Panc1 (cell line): ENCODE measurements at regions not wholly inside any gene's neighbourhood (a gene's known extent, or its start where the extent isn't known, plus 50 kb on each side); places are given as distances from the start of the nearest gene placed in this dataset.

ENCODE experiments used
- CTCF ChIP-seq: fragments of 450-650 bp; IDR thresholded peaks from 2 replicates; pipeline ENCODE4 v1.5.1; 2017; ENCODE audit warnings: mild to moderate bottlenecking
- POLR2AphosphoS5 ChIP-seq: IDR thresholded peaks from 2 replicates; pipeline ENCODE4 v1.6.1; 2012; ENCODE audit warnings: mild to moderate bottlenecking, low read depth, low read length, moderate library complexity
- TF ChIP-seq, protein P1 (sequence below), 2 experiments: IDR thresholded peaks; 2 replicates each; pipeline ENCODE4 v1.6.1; 2011 to 2012; ENCODE audit warnings: low read depth in 2 of 2, control low read depth in 1 of 2, low read length in 1 of 2, mild to moderate bottlenecking in 1 of 2, moderate library complexity in 1 of 2; ENCODE audit not compliant: insufficient read depth in 1 of 2

DNA sequence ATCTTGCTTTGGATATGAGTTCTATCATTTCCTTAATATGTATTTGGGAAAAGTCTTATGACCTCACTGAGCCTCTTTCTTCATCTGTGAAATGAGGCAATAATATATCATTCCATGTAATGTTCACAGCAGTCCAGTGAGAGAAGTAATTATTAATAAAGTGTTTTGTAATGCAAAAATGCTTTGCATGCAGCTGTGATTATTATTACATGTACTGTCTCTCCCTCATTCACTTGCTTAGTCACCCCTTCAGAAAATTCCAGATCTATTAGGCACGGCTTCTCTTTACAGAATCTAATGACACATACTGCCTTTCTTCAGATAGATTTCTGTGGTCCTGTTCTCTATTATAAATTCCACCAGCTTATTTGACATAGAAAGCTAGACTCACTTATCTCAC lies 53.5 kb upstream of the FGF13 start:
- TF ChIP-seq CTCF (no peak), POLR2AphosphoS5 (no peak)
- TF ChIP-seq, protein P1, sequence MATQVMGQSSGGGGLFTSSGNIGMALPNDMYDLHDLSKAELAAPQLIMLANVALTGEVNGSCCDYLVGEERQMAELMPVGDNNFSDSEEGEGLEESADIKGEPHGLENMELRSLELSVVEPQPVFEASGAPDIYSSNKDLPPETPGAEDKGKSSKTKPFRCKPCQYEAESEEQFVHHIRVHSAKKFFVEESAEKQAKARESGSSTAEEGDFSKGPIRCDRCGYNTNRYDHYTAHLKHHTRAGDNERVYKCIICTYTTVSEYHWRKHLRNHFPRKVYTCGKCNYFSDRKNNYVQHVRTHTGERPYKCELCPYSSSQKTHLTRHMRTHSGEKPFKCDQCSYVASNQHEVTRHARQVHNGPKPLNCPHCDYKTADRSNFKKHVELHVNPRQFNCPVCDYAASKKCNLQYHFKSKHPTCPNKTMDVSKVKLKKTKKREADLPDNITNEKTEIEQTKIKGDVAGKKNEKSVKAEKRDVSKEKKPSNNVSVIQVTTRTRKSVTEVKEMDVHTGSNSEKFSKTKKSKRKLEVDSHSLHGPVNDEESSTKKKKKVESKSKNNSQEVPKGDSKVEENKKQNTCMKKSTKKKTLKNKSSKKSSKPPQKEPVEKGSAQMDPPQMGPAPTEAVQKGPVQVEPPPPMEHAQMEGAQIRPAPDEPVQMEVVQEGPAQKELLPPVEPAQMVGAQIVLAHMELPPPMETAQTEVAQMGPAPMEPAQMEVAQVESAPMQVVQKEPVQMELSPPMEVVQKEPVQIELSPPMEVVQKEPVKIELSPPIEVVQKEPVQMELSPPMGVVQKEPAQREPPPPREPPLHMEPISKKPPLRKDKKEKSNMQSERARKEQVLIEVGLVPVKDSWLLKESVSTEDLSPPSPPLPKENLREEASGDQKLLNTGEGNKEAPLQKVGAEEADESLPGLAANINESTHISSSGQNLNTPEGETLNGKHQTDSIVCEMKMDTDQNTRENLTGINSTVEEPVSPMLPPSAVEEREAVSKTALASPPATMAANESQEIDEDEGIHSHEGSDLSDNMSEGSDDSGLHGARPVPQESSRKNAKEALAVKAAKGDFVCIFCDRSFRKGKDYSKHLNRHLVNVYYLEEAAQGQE (IDR thresholded peaks at IDR 0.05; ENCODE audit: insufficient read depth in 1 of 2, low read depth in 2 of 2, low read length in 1 of 2): no peak
